ENCODE measurements at regions not wholly inside any gene's neighbourhood (a gene's known extent, or its start where the extent isn't known, plus 50 kb on each side); places are given as distances from the start of the nearest gene placed in this dataset.

DNA sequence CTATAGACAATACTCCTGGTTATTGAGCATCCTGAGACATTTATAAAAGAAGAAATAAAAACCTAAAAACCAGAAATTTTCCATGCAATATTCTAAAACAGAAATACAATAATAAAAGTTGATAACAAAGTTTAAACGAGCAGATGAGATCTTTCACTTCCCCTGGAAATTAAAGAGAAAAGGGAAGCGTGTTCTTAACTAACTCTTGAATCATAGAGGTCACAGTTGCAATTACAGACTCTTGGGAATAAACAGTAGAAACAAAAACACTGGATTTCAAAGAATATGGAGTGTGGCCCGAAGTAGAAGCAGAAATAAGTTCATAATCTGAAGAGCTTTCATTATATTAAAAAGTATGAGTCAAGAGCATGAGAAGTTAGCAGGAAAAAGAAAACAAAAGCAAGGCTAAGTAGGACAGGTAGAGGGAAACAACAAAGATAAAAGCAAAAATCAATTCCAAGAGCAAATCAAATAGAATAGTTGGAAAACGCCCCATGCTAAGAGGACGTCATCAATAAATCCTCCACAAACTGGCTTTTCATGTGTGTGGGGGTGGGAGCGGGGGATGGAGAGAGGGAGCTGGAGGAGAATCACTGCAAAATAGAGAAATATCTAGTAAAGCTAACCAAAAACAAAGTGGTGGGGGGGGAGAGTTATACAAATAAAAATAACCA lies 55.2 kb upstream of the C10orf71 start:
- peak; percentile 83 for DNase-seq

DNA sequence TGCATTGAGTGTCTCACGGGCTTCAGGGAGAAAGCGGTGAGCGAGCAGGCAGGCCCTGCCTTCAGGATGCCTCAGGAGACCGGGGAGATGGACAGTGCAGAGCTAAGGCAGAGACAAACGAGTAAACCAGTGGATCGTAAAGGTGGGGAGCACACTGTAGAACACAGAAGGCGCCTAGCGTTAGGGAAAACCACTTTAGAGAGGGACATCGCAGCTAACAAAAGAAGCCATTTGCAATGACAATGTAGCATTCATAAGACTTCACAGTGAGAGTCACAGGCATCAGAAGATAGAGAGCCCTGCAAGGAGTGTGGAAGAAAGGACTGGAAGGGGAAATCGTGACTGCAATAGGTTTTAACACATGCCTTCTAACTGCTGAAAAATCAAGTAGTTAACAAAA lies 54.9 kb upstream of the TMEM273 start:
- DNase-seq, result peak; percentile 41

DNA sequence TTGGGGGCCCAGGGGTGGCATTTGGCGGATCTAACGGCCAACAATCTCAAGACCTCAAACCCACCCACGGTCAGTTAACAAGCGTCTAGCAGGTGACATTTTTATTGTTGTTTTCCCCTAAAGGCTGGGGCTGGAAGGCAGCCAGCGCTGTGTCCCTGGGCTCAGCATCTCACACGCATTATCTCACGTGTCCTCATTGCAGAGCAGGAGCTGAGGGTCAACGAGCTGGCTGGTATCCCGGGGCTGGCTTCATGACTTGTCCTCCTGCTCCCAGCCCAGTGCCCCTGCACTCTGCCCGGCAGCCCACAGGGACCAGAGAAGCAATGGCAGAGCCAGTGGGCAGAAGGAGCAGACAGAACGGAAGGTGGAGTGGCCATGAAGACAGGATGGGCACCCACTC lies 54.4 kb upstream of the TMEM273 start:
- DNase-seq, result no peak

DNA sequence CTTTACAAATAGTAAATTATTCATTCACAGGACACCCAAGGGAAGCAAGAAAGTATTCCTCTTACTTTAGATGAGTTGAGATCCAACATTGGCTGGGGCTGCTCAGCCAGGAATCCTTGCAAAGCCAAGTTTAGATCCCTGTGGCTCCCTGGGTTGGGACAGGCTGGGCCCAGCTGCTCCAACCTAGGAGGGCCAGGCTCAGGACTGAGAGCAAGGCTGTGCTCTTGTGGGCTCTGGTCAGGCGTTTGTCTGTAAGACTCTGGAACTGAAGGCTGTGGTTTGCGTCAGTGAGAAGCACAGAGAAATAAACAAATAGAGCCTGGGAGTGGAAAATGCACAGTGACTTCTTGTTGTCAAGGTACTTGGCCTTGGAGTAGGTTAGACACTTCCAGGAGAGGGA lies 53.2 kb upstream of the TMEM273 start:
- no peak for DNase-seq

DNA sequence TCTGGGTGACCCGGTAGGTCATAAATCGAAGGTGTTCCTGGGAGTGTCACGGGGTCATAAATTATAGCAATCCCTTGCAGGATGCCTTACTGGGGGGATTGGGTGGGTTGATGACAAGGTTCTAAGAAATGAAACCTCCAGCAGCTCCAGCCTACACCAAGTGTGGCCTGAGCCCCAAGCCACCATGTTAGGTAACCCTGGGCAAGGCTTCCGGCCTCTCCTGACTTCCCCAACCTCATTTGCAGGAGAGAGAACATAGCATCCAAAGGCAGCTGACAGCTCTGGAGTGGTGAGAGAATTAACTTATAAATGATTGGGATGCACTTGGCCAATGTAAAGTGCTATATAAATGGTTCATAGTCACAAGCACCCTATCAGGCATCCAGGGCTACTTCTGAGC lies 52.8 kb upstream of the TMEM273 start:
- DNase-seq, result peak; percentile 37
